Endothelial cell of umbilical vein (primary cell): ENCODE measurements at regions not wholly inside any gene's neighbourhood (a gene's known extent, or its start where the extent isn't known, plus 50 kb on each side); places are given as distances from the start of the nearest gene placed in this dataset.

Experiments
- BruUV-seq: library from RNA; stranded (reverse); fragments of 400-500 nt; replicated peaks from 2 replicates; lab custom pipeline; 2021; lab: Mats Ljungman, UMichigan
- CTCF ChIA-PET: fragments of 300-600, 350-600 bp; sonication (Branson Sonifier 250); formaldehyde crosslinking; loops from one replicate; lab custom pipeline; 2021; ENCODE audit warnings: antibody characterized with exemption, inconsistent platforms; lab: Charles Lee
- POLR2A ChIA-PET: fragments of 300-600, 350-600 bp; sonication (Branson Sonifier 250); formaldehyde crosslinking; loops from one replicate; lab custom pipeline; 2021; ENCODE audit warnings: antibody characterized with exemption, inconsistent platforms; lab: Charles Lee
- DNase-seq: peaks from one replicate; pipeline ENCODE4 v3.0.0-alpha.2; 2011; ENCODE audit warnings: low read depth, low spot score
- FAIRE-seq: peaks from 2 replicates; lab custom pipeline; 2011; peaks lifted over from hg19 to GRCh38; lab: Jason Lieb, UNC
- H2AFZ ChIP-seq: 2 replicates; pipeline ENCODE4 v1.6.0; 2012; ENCODE audit warnings: low read depth, low read length, control low read depth, inconsistent platforms
- H3K27ac ChIP-seq: 2 replicates; pipeline ENCODE4 v1.5.1; 2011; ENCODE audit warnings: low read depth, mild to moderate bottlenecking, control low read depth, low read length, moderate library complexity; ENCODE audit not compliant: insufficient read depth
- H3K27me3 ChIP-seq, 2 experiments: 2 replicates each; pipeline versions ENCODE4 v1.6.0 to v1.6.1; 2011; ENCODE audit warnings: low read length in 2 of 2, mixed read lengths in 1 of 2; ENCODE audit not compliant: control insufficient read depth in 2 of 2, insufficient read depth in 2 of 2
- H3K36me3 ChIP-seq, 2 experiments: 2 replicates in 1 of 2; 3 replicates in 1 of 2; pipeline ENCODE4 v1.5.1; 2011; ENCODE audit warnings: low read length in 2 of 2, mild to moderate bottlenecking in 1 of 2, moderate library complexity in 1 of 2; ENCODE audit not compliant: control insufficient read depth in 2 of 2, insufficient read depth in 2 of 2; ENCODE audit errors: extremely low read depth in 1 of 2
- H3K4me1 ChIP-seq: 3 replicates; pipeline ENCODE4 v1.5.1; 2011; ENCODE audit warnings: mild to moderate bottlenecking, low read length; ENCODE audit not compliant: control insufficient read depth, insufficient read depth; ENCODE audit errors: extremely low read depth
- H3K4me2 ChIP-seq: 2 replicates; pipeline ENCODE4 v1.6.1; 2011; ENCODE audit warnings: low read length, control low read depth, mixed read lengths; ENCODE audit not compliant: insufficient read depth
- H3K4me3 ChIP-seq, 3 experiments: fragments of 200-600 bp in 1 of 3; sonication (generic), shearing (Covaris generic) in 1 of 3; replicated peaks in 1 of 3; 2 replicates each; pipeline ENCODE4 v1.5.1; 2011 to 2016; ENCODE audit warnings: control low read depth in 3 of 3, low read length in 3 of 3, mild to moderate bottlenecking in 2 of 3, inconsistent platforms in 1 of 3, low read depth in 1 of 3, moderate library complexity in 1 of 3; ENCODE audit not compliant: insufficient read depth in 1 of 3
- H3K79me2 ChIP-seq: 2 replicates; pipeline ENCODE4 v1.6.0; 2012; ENCODE audit warnings: low read length, inconsistent platforms; ENCODE audit not compliant: control insufficient read depth, insufficient read depth
- H3K9ac ChIP-seq: replicated peaks from 2 replicates; pipeline ENCODE3; 2011; ENCODE audit warnings: low read length, control low read depth; ENCODE audit not compliant: insufficient read depth; ENCODE audit errors: extremely low read depth
- H3K9me1 ChIP-seq: replicated peaks from 3 replicates; pipeline ENCODE4 v1.6.0; 2011; ENCODE audit warnings: mild to moderate bottlenecking, low read length; ENCODE audit not compliant: control insufficient read depth, insufficient read depth; ENCODE audit errors: extremely low read depth
- H3K9me3 ChIP-seq: replicated peaks from 2 replicates; pipeline ENCODE4 v1.5.1; 2012; ENCODE audit warnings: low read length, inconsistent platforms; ENCODE audit not compliant: control insufficient read depth, insufficient read depth
- H4K20me1 ChIP-seq: replicated peaks from 2 replicates; pipeline ENCODE3; 2011; ENCODE audit warnings: mild to moderate bottlenecking, low read length; ENCODE audit not compliant: control insufficient read depth, insufficient read depth; ENCODE audit errors: extremely low read depth
- CTCF ChIP-seq, 2 donors: IDR thresholded peaks; 1 replicate in 1 of 2; 2 replicates in 1 of 2; pipeline ENCODE4 v1.5.1; 2011; ENCODE audit warnings: low read length in 2 of 2, mild to moderate bottlenecking in 2 of 2, moderate library complexity in 2 of 2, control low read depth in 1 of 2, inconsistent platforms in 1 of 2, low read depth in 1 of 2; ENCODE audit not compliant: insufficient read depth in 1 of 2; ENCODE audit errors: extremely low read depth in 1 of 2
- EZH2 ChIP-seq: IDR thresholded peaks from 2 replicates; pipeline ENCODE4 v1.6.1; 2012; ENCODE audit warnings: borderline replicate concordance, low read depth, mild to moderate bottlenecking, moderate library complexity, low read length, inconsistent platforms; ENCODE audit not compliant: severe bottlenecking
- FOS ChIP-seq: IDR thresholded peaks from 2 replicates; pipeline ENCODE4 v1.6.1; 2011; ENCODE audit warnings: mild to moderate bottlenecking, low read length, moderate library complexity, borderline replicate concordance; ENCODE audit not compliant: insufficient read depth
- GATA2 ChIP-seq: IDR thresholded peaks from 2 replicates; pipeline ENCODE4 v1.7.0; 2011; ENCODE audit warnings: low read depth, mild to moderate bottlenecking, moderate library complexity, mixed read lengths, low read length; ENCODE audit not compliant: insufficient read length, insufficient read depth
- JUN ChIP-seq: IDR thresholded peaks from 2 replicates; pipeline ENCODE4 v1.6.1; 2011; ENCODE audit warnings: borderline replicate concordance, low read depth; ENCODE audit not compliant: insufficient read length, insufficient read depth
- MYC ChIP-seq: IDR thresholded peaks from one replicate; pipeline ENCODE4 v1.6.1; 2011; ENCODE audit warnings: mild to moderate bottlenecking, low read depth, low read length
- POLR2A ChIP-seq: IDR thresholded peaks from 2 replicates; pipeline ENCODE4 v1.6.1; 2012; ENCODE audit warnings: low read depth, mild to moderate bottlenecking, control low read depth, low read length
- POLR2AphosphoS5 ChIP-seq: IDR thresholded peaks from 2 replicates; pipeline ENCODE4 v1.6.1; 2012; ENCODE audit warnings: low read depth, mild to moderate bottlenecking, control low read depth, low read length, moderate library complexity; ENCODE audit not compliant: insufficient read depth
- dilution Hi-C: fragments of 300-500 bp; cut with MboI; formaldehyde crosslinking; loops from one replicate; pipeline ENCODE4 v1.15.0; 2019; ENCODE audit warnings: low sequenced_read_pairs; ENCODE audit not compliant: extremely low pct_ligation_motif_present
- intact Hi-C: fragments of 100-400 bp; cut with micrococcal nuclease; formaldehyde crosslinking; loops from one replicate; pipeline ENCODE4 v1.10.0; 2022
- TF ChIP-seq, protein P1 (sequence below): IDR thresholded peaks from 2 replicates; pipeline ENCODE4 v1.6.1; 2011; ENCODE audit not compliant: insufficient read depth, insufficient read length

DNA sequence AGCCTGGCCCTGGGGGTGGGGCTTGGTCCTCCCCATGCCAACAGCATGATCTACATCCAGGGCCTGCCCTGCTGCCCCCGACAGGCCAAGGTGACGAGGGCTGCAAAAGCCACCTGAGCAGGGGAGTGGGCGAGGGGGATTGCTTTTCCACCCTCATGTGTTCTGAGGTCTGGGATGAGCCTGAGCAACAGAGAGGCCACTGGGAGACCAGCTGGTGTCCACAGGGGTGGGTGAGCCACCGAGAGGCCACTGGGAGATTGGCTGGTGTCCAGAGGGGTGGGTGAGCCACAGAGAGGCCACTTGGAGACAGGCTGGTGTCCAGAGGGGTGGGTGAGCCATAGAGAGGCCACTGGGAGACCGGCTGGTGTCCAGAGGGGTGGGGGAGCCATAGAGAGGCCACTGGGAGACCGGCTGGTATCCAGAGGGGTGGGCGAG is 147.4 kb upstream of the GPC1 start:
- no peak for FAIRE-seq
- no peak for TF ChIP-seq JUN
- no peak for TF ChIP-seq FOS
- no peak for TF ChIP-seq CTCF (IDR thresholded peaks at IDR 0.05; ENCODE audit: extremely low read depth in 1 of 2, insufficient read depth in 1 of 2, low read depth in 1 of 2, low read length in 2 of 2)
- TF ChIP-seq, protein P1, sequence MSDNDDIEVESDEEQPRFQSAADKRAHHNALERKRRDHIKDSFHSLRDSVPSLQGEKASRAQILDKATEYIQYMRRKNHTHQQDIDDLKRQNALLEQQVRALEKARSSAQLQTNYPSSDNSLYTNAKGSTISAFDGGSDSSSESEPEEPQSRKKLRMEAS, result no peak
- TF ChIP-seq GATA2, result no peak
- TF ChIP-seq POLR2A, result no peak
- TF ChIP-seq MYC, result no peak
- TF ChIP-seq POLR2AphosphoS5, result no peak
- TF ChIP-seq EZH2, result no peak
- Histone ChIP-seq H3K9ac (no peak overlapping the region), H3K9me3 (no peaks in the 10 kb centered on the region), H2AFZ (no peak overlapping the region), H3K36me3 (no peaks in the 10 kb centered on the region), H3K79me2 (no peaks in the 10 kb centered on the region), H3K27ac (no peak overlapping the region), H3K4me2 (no peak overlapping the region), H4K20me1 (no peaks in the 10 kb centered on the region), H3K27me3 (no peaks in the 10 kb centered on the region), H3K4me1 (no peaks in the 10 kb centered on the region), H3K4me3 (no peak overlapping the region), H3K9me1 (no peaks in the 10 kb centered on the region)
- dilution Hi-C loops, result no loop called here
- no TSS peak for BruUV-seq
- ChIA-PET CTCF (no interaction called here), POLR2A (no interaction called here)
- intact Hi-C loops, result no loop called here
- DNase-seq, result no peak
